ENCODE measurements at regions not wholly inside any gene's neighbourhood (a gene's known extent, or its start where the extent isn't known, plus 50 kb on each side); places are given as distances from the start of the nearest gene placed in this dataset.
"Not testable (repeated sequence)": the region's sequence is repeated elsewhere in the genome, so short reads cannot be mapped to it uniquely, and the experiment has no call there.

GRCh38 chrX:106220177-106220576 is 52.1 kb downstream of the PWWP3B start:
- Histone ChIP-seq H3K27me3 (no peaks in the 10 kb centered on the region), H3K27ac (no peak overlapping the region), H3K9me3 (replicated peaks) (no peaks in the 10 kb centered on the region), H3K4me1 (no peaks in the 10 kb centered on the region), H3K4me3 (no peak overlapping the region), H3K36me3 (no peaks in the 10 kb centered on the region)
- peak in 1 of 2 experiments; percentile 17 for DNase-seq

DNA sequence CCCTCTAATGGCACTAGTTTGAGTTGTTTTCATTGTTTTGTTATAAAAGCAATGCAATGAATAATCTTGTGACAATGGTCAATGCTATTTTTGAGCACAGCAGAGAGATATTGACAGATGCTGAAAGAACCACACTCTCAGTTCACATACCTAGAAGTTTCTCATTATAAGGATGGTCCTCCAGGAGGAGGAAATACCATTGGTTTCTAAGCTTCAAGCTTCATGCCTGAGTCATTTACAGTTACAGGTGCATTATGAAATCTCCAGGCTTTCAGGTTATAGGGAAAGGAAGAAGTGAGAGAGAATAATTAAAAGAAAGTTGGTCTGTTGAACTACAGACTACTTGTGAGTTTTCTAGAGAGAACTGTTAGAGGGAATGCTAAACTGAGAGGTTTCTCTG is 75.3 kb downstream of the PWWP3B start:
- Histone ChIP-seq H3K27ac (no peak overlapping the region), H3K27me3 (no peaks in the 10 kb centered on the region), H3K4me3 (no peak overlapping the region), H3K4me1 (no peaks in the 10 kb centered on the region), H3K9me3 (replicated peaks) (no peaks in the 10 kb centered on the region), H3K36me3 (no peaks in the 10 kb centered on the region)
- no peak for DNase-seq

- H3K36me3 ChIP-seq = no peaks in the 10 kb centered on the region
- H3K4me3 ChIP-seq = no peak overlapping the region
- H3K27me3 ChIP-seq = no peaks in the 10 kb centered on the region
- no peaks in the 10 kb centered on the region for H3K4me1 ChIP-seq
- H3K27ac ChIP-seq = no peak overlapping the region
- H3K9me3 ChIP-seq (replicated peaks) = no peaks in the 10 kb centered on the region
- DNase-seq = no peak
Measured at GRCh38 chrX:106246511-106246910, 78.4 kb downstream of the PWWP3B start.

DNA sequence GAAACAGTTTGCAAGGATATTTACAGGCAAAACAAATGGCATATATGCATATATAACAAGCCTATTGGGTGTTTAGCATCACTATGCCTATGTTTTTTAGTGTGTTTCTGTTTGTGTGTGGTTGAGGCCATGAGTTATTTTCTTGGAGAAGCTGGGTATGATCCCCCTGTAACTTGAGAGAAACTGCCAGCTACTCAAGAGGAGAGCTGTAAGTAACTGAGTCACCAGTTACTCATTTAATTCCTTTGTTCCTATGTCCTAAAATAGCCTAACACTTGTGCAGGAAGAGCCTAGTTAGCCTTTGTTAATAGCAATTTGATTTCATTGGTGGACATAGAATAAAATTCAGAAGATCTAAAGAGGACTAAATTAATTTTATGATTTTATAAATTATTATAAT is 79.1 kb downstream of the PWWP3B start:
- no peaks in the 10 kb centered on the region for H3K9me3 ChIP-seq (replicated peaks)
- no peaks in the 10 kb centered on the region for H3K36me3 ChIP-seq
- DNase-seq = no peak
- no peak overlapping the region for H3K4me3 ChIP-seq
- H3K27ac ChIP-seq = no peak overlapping the region
- no peaks in the 10 kb centered on the region for H3K4me1 ChIP-seq
- no peaks in the 10 kb centered on the region for H3K27me3 ChIP-seq

DNA sequence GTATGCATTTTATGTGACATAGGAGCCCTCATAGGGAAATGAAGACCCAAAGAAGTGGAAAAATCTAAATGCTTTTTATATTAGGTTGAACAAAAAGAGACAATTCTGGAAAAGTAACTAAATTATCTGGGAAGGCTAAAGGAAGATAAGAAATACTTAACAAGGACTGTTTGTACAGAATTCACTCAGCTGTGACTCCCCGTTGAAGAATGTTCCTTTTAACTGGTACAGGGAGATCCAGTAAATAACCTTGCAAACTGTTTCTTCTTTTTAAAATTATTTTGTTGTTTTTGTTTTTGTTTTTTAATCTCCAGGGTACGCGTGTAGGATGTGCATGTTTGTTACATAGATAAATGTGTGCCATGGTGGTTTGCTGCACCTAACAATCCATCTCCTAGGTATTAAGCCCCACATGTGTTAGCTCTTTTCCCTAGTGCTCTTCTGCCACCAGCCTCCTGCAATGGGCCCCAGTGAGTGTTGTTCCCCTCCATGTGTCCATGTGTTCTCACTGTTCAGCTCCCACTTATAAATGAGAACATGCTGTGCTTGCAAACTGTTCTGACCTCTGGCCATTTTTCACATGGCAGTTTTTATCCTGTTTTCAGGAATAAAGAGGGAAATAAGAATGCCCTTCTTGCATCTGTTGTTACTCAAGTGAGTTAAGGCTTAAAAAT is 81.7 kb downstream of the PWWP3B start:
- Histone ChIP-seq H3K27me3 (no peaks in the 10 kb centered on the region), H3K27ac (no peak overlapping the region), H3K4me1 (no peaks in the 10 kb centered on the region), H3K4me3 (no peak overlapping the region), H3K36me3 (no peaks in the 10 kb centered on the region), H3K9me3 (replicated peaks) (no peaks in the 10 kb centered on the region)
- DNase-seq = no peak

- Histone ChIP-seq H3K9me3 (replicated peaks) (no peaks in the 10 kb centered on the region), H3K4me3 (no peak overlapping the region), H3K27me3 (no peaks in the 10 kb centered on the region), H3K4me1 (no peaks in the 10 kb centered on the region), H3K27ac (no peak overlapping the region), H3K36me3 (no peaks in the 10 kb centered on the region)
- DNase-seq = no peak
Measured at GRCh38 chrX:106263817-106264216, 95.7 kb downstream of the PWWP3B start.

- H3K4me3 ChIP-seq; DNase-seq; H3K4me1 ChIP-seq; H3K36me3 ChIP-seq; H3K9me3 ChIP-seq (replicated peaks); H3K27ac ChIP-seq; H3K27me3 ChIP-seq: not testable (repeated sequence)
Measured at GRCh38 chrX:106273947-106274587, 106.0 kb downstream of the PWWP3B start.

- not testable (repeated sequence) for DNase-seq; H3K4me3 ChIP-seq; H3K9me3 ChIP-seq (replicated peaks); H3K27ac ChIP-seq; H3K27me3 ChIP-seq; H3K36me3 ChIP-seq; H3K4me1 ChIP-seq
Measured at GRCh38 chrX:106275172-106275571, 107.1 kb downstream of the PWWP3B start.

DNA sequence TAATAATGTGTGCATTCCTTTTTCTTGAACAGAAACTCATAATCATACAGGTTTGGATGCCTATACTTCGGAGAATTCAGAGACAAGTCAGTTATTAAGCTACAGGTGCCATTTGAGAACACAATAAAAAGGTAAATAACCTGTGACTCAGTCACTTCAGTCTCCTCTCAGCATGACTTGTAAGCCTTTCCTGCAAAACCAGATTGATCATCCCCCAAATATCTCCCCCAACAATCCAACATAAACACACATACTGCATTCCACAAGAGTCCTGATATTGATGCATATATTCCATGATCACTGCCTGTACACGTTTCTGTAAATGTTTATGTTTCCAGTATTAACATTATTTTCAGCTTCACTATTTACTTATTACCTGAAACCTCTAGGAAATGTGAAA is 110.8 kb downstream of the PWWP3B start:
- Histone ChIP-seq H3K4me3 (no peak overlapping the region), H3K36me3 (no peaks in the 10 kb centered on the region), H3K27me3 (no peaks in the 10 kb centered on the region), H3K27ac (no peak overlapping the region), H3K4me1 (no peaks in the 10 kb centered on the region), H3K9me3 (replicated peaks) (no peaks in the 10 kb centered on the region)
- DNase-seq = no peak

- no peaks in the 10 kb centered on the region for H3K9me3 ChIP-seq (replicated peaks)
- H3K27me3 ChIP-seq = no peaks in the 10 kb centered on the region
- no peaks in the 10 kb centered on the region for H3K36me3 ChIP-seq
- H3K4me1 ChIP-seq = no peaks in the 10 kb centered on the region
- H3K4me3 ChIP-seq = no peak overlapping the region
- no peak for DNase-seq
- no peak overlapping the region for H3K27ac ChIP-seq
Measured at GRCh38 chrX:106281383-106281782, 113.3 kb downstream of the PWWP3B start.

DNA sequence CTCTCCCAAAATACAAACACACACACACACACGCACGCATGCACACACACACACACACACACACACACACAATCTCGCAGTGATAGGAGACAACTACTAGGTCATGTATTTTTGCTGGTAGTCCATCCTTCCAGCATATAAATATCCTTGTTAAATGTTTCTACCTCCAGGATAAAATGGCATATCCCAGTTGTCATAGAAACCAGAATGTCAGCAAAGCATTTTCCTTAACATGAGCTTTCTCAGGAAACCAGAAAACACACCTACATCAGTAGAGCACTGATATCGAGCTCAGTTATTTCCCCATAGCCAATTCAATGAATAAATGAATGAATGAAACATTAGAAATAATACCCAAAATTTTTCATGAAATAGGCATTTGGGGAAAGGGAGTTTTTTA is 115.7 kb downstream of the PWWP3B start:
- H3K9me3 ChIP-seq (replicated peaks) = no peaks in the 10 kb centered on the region
- H3K27me3 ChIP-seq = no peaks in the 10 kb centered on the region
- no peaks in the 10 kb centered on the region for H3K4me1 ChIP-seq
- H3K4me3 ChIP-seq = no peak overlapping the region
- DNase-seq = no peak
- no peak overlapping the region for H3K27ac ChIP-seq
- no peaks in the 10 kb centered on the region for H3K36me3 ChIP-seq

DNA sequence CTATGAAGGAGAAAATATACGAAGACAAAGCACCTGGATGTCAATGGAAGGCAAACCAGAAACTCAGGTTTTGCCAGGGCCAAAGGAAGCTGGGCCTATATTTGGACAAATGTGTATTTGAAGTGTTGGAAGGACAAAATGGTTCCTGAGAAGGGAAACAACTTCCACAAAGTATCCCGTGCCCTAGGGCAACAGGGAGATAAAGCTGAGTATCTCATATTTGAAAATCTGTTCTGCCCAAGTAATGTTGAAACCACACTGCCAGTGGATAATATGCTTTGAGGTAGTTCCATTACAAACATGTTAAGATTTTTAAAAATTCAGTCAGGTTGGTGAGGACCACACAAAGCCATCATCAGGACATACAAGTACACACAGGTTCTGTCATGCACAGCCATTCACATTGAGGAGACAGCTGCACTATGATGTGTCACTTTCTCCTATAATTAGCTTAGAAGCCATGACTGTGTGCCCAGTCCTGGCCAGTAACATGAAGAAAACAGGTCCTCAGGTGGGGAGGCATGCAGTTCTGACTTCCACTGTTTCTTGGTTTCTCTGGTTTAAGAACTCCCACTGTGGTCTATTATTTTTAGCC is 116.4 kb downstream of the PWWP3B start:
- DNase-seq = no peak
- Histone ChIP-seq H3K4me1 (no peaks in the 10 kb centered on the region), H3K4me3 (no peak overlapping the region), H3K36me3 (no peaks in the 10 kb centered on the region), H3K27ac (no peak overlapping the region), H3K9me3 (replicated peaks) (no peaks in the 10 kb centered on the region), H3K27me3 (no peaks in the 10 kb centered on the region)

DNA sequence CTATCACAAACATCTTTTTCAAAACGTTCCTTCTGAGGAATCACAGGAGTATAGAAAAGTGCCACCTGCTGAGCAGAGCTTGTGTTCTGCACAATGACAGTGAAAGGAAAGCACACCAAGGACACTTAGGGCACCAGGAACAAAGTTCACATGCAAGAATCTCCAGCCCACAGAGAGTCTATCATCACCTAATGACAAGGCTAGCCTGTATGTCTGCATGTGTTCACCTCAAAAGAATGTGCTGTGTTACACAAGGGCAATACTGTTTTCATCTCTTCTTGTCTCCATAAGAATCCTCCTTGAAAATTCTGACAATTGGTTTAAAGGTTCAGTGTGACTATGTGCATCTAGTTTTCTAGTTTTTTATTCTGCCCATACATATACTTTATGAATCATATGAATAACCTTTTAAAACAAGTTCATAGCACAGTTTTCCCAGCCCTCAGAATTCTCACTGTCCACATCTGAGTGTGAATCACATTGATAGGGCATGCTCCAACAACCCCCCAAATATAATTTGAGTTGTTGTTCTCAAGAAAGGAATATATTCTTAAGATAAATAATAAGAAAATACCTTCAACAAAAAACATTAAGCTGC is 118.0 kb downstream of the PWWP3B start:
- H3K4me1 ChIP-seq = no peaks in the 10 kb centered on the region
- no peak for DNase-seq
- H3K27ac ChIP-seq = no peak overlapping the region

DNA sequence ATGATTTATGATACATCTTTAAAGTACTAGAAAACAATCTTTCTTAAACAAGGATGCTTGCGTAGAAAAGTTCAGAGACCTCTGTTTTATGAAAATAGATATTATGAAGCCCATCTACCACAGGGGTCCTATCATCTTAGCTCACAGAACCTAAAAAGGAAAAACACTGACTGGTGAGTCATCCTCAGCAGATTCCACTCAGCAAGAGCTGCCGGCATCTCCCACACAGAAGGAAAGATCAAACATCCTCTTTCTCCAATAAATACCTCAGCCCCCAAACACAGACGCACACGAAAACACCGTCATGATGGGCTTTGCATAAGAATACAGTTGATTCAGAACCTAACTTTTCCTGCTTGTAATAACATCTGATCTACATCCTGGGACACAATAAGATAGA is 122.7 kb downstream of the PWWP3B start:
- not testable (repeated sequence) for H3K36me3 ChIP-seq; H3K4me3 ChIP-seq; H3K9me3 ChIP-seq (replicated peaks); DNase-seq; H3K27me3 ChIP-seq; H3K27ac ChIP-seq; H3K4me1 ChIP-seq

More for the DNA sequence above, 118.0 kb downstream of the PWWP3B start:
- Histone ChIP-seq H3K36me3 (no peaks in the 10 kb centered on the region), H3K27me3 (no peaks in the 10 kb centered on the region), H3K9me3 (replicated peaks) (no peaks in the 10 kb centered on the region), H3K4me3 (no peak overlapping the region)

GRCh38 chrX:106291779-106292390 is 123.8 kb downstream of the PWWP3B start:
- not testable (repeated sequence) for H3K4me1 ChIP-seq; H3K4me3 ChIP-seq; H3K36me3 ChIP-seq; DNase-seq; H3K27ac ChIP-seq; H3K9me3 ChIP-seq (replicated peaks); H3K27me3 ChIP-seq

Measured in SJCRH30 (cell line).